HG03354 (cell line): ENCODE measurements at regions not wholly inside any gene's neighbourhood (a gene's known extent, or its start where the extent isn't known, plus 50 kb on each side); places are given as distances from the start of the nearest gene placed in this dataset.
A peak's percentile ranks its signal among the peaks of the same experiment; 100 is the strongest.

ENCODE experiments used
- ATAC-seq: cut with Tn5 transposase; IDR thresholded peaks from one replicate; pipeline ENCODE4 v1.9.1; 2021; ENCODE audit warnings: mild to moderate bottlenecking; ENCODE audit not compliant: unreplicated experiment, poor library complexity, severe bottlenecking

- ATAC-seq: no peak
Observed at GRCh38 chrX:10076765-10077164, 80.0 kb upstream of the CLCN4 start.

DNA sequence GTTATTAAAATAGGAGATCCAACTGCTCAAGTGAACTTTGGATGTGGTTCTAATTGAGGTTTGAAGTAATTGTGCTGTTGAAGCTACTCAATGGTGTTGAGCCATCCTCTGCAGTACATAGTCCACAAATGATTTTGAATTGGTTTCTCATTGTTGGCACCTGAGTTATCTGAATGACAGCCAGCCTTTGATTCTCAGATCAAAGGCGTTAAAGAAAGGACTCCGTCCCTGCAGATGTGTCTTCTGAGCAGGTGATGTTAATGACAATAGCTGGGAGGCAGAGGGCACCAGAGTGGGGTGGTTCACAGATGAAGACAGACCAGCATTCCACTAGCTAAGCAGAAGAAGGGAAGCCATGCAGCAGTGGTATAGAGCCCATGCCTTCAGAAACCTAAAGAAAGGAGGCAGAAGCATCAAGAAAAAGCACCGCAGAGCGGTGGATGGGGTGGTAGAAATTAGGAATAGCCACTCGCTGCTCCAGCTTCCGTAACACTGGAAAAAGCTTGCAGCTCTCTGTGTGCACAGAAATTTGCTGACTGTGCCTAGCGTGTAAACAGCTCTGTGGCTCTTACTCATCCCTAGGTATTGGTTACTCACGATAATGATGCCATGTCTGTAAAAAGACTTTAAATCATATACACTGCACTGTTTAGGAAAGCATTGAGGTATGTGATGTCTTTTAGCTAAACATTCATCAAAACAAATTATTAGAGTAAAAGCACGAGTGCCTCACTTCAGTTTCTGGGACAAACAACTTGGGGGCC lies 79.2 kb upstream of the CLCN4 start:
- no peak for ATAC-seq

DNA sequence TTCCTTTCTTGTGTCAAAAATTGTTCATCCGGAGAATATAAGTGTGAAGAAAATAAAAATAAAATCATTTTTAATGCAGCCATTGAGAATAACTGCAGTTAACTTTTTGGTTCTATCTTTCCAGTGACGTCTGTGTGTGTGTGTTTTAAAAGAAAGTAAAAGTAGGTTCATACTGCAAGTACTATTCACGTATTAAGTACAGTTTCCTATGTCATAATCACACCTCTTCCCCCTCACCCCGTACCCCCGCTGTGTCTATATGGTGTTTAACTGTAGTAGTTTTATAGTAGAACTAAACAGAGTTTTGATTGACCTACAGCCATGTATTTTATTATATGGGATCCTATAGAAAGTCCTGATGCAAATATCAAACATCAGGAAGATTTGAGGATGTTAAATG lies 78.5 kb upstream of the CLCN4 start:
- no peak for ATAC-seq

GRCh38 chrX:10079231-10079630 lies 77.5 kb upstream of the CLCN4 start:
- ATAC-seq: no peak

- no peak for ATAC-seq
Observed at GRCh38 chrX:10083809-10084208, 73.0 kb upstream of the CLCN4 start.

GRCh38 chrX:10085223-10085622 lies 71.6 kb upstream of the CLCN4 start:
- ATAC-seq: peak; percentile 50

- no peak for ATAC-seq
Observed at GRCh38 chrX:10086676-10087075, 70.1 kb upstream of the CLCN4 start.

DNA sequence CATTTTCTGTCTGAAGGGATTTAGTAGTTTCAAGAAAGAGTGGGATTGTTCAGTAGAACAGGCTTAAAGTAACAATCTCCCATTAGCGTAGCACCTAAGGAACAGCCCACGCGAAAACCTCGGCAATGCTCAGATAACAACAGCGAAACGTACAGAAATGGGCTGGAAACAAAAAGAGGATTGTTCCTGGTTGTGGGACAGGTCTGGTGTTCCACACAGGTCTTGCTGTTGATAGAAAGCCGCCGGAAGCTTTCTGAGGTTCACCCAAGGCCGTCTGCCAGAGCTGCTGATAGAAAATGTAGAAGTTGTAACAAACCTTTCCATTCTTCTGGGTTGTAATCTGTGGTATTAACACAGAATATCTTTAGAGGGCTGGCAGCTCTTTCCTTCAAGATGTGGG lies 69.4 kb upstream of the CLCN4 start:
- no peak for ATAC-seq

- ATAC-seq: no peak
Observed at GRCh38 chrX:10089378-10089795, 67.4 kb upstream of the CLCN4 start.

DNA sequence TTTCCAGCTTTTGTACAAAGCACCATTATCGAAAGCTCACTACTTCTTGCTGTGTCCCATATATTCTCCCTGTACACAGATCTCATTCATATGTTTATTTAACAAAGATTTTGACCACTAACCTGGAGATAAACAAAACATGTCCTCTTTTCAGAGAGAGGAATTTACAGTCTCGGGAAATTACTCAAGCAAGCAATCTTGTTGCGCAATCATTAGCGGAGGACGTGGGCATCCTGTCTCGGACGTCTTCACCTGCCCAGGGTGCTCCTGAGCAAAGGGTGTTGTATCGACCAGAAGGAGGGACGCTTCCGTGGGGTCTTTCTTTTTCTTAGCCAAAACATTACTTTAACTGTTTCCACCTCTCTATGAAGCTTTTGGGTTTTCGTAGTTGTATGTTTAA lies 66.5 kb upstream of the CLCN4 start:
- ATAC-seq: no peak

DNA sequence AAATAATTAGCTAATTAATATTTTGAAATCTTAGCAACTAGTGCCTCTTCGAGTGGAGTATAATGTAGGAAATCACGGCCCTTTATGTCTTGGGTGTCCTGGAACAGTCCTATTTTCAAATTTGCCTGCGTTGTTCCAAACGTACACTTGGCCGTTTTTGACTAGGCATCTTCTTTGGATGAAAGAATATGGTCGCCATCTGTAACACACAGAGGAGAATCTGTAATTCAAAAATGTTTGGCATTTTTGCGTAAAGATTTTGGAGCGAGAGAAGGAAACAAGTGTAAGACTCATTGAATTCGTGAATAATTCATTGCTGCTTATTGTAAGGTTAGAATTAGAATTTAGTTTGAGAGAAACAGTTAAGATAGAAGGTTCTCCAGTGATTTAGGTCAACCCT lies 61.5 kb upstream of the CLCN4 start:
- no peak for ATAC-seq

DNA sequence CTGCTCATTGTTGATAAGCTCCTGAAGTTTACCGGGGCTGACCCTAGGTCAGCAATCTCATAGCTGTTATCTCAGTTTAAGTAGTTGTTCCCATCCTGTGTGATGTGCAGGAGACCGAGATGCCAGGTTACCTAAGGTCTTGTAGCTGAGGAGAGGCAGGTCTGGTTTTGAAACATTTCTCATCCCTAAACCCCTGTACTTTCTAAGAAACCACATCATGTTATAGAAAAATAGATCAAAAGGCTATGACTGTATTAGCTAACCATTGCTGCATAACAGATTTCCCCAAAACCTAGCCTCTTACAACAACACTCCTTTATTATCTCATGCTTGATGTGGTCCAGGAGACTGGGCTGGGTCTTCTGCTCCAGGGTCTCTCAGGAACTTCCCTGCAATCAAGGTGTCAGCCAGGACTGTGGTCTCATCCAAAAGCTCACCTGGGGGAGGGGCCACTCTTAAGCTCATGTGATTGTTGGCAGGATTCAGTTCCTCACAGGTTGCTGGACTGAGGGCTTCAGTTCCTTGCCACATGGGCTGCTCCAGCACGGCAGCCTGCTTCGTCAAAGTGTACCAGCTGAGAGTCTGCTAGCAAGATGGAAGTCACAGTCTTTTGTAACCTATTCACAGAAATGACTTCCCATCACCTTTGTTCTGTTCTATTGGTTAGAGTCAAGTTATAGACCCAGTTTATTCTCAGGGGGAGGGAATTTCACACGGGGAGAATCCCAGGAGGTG lies 60.9 kb upstream of the CLCN4 start:
- no peak for ATAC-seq

DNA sequence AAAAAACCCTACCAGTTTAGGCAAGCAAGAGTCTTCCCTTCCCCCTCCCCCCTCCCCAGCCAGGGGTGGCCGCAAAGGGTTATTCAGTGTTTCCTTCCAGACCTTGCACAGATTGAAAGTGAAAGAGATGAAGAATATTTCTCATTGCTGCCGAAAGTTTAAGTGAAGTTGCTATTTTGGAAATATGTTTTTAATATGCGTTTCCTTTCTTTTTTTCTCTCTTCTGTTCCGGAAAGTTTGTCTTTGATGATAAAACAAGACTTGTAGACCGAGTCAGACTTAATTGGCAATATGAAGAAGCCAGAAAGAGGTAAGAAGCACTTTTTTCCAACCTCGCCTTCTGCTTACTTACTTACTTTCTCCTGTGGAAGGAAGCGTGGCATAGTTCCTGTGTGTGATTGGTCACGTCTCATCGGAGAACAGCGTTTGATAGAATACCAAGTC lies 58.5 kb upstream of the CLCN4 start:
- peak; percentile 90 for ATAC-seq

- ATAC-seq: no peak
Observed at GRCh38 chrX:10099411-10099810, 57.4 kb upstream of the CLCN4 start.

- ATAC-seq: no peak
Observed at GRCh38 chrX:10101269-10101668, 55.5 kb upstream of the CLCN4 start.

DNA sequence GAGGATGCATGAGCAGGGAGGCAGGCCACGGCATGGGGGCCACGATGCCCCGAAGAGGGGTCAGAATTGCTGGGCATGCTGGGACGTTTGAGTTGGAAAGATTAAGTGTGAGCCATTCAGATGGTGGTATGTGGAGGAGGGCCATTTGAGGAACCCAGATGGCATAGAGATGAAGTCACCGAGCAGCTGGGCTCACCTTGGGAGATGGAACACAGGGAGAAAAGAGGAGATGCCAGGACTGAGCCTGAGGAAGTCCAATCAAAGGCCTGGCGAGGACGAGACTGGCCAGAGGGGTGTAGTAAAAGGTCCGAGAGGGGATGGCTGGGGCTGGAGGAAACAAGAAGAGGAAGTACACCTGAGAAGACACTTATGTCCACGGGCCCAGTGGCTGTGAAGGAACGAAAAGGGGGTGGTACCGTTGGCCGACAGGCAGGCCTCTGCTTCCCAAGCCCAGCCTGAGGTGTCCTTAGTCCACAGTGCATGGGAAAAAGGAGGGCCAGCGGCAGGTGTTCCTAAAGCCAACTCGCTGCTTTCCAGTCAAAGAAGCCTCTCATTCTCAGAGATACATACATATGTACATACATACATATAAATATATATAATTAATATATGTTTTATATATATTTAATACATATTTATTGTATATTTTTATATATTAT lies 54.6 kb upstream of the CLCN4 start:
- ATAC-seq: no peak

GRCh38 chrX:10103023-10103422 lies 53.8 kb upstream of the CLCN4 start:
- ATAC-seq: no peak

- ATAC-seq: no peak
Observed at GRCh38 chrX:10104958-10105658, 51.7 kb upstream of the CLCN4 start.

DNA sequence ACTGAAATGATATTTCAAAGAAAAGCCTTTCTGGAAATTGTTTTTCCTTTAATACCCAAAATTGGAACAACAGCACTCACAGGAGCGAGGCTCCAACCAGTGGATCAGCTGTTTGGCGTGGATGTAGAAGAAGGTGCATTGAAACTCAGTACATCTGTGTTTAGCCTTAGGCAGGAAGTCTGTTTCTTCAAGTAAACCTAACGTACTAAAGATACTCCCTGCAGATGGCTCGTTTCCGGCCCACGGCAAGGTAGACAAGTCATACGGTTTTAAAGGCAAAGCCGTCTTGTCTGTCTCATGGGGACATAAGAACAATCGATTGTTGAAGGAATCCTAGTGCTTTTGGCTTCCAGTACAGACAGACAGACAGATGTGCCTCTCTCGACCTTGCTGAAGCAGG lies 50.0 kb upstream of the CLCN4 start:
- peak; percentile 68 for ATAC-seq
